HEK293T (cell line): ENCODE measurements at regions not wholly inside any gene's neighbourhood (a gene's known extent, or its start where the extent isn't known, plus 50 kb on each side); places are given as distances from the start of the nearest gene placed in this dataset.

Experiments used
- ARNT ChIP-seq: fragments of 450-650 bp; IDR thresholded peaks from 2 replicates; pipeline ENCODE4 v1.6.1; 2017; ENCODE audit warnings: mild to moderate bottlenecking
- HDGF ChIP-seq: fragments of 450-650 bp; IDR thresholded peaks from 2 replicates; pipeline ENCODE4 v1.6.1; 2017; ENCODE audit warnings: antibody characterized with exemption, borderline replicate concordance

DNA sequence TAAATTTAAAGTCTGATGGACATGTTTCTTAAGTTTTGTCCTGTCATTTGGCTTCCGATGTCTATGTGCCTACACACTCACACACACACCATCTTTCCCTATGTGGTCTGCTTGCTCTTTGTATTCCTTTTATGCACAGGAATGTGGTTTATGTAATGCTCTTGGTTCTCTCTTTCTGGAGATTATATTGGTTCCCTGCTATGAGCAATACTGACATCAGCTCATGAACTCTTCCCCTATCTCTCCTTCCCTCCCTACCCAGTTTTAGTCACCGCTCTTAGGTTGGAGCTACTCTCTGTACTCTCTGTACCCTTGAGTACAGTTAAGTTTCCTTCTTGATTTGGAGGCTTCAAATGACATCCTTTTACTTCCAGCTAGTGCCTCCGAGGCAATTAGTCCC lies 77.9 kb upstream of the MVB12B start:
- TF ChIP-seq HDGF: no peak
- TF ChIP-seq ARNT: no peak
